WERI-Rb-1 (cell line): ENCODE measurements at regions not wholly inside any gene's neighbourhood (a gene's known extent, or its start where the extent isn't known, plus 50 kb on each side); places are given as distances from the start of the nearest gene placed in this dataset.
A peak's percentile ranks its signal among the peaks of the same experiment; 100 is the strongest.

Experiments
- DNase-seq: peaks from one replicate; pipeline ENCODE4 v3.0.0-alpha.2; 2020
- H3K27ac ChIP-seq: fragments of 250-450 bp; sonication (Bioruptor Pico); 2 replicates; pipeline ENCODE4 v1.5.1; 2020; ENCODE audit warnings: mild to moderate bottlenecking, moderate library complexity
- H3K27me3 ChIP-seq: fragments of 250-450 bp; sonication (Bioruptor Pico); 2 replicates; pipeline ENCODE4 v1.5.1; 2021; ENCODE audit warnings: mild to moderate bottlenecking, low read depth, moderate library complexity; ENCODE audit not compliant: insufficient read depth, severe bottlenecking
- H3K36me3 ChIP-seq: fragments of 250-450 bp; sonication (Bioruptor Pico); 2 replicates; pipeline ENCODE4 v1.5.1; 2020; ENCODE audit warnings: mild to moderate bottlenecking, moderate library complexity
- H3K4me3 ChIP-seq: 2 replicates; pipeline ENCODE4 v1.5.1; 2011; ENCODE audit warnings: low read depth, mild to moderate bottlenecking, control low read depth, low read length
- H3K9me3 ChIP-seq: fragments of 250-450 bp; sonication (Bioruptor Pico); 2 replicates; pipeline ENCODE4 v1.5.1; 2021; ENCODE audit warnings: mild to moderate bottlenecking, moderate library complexity; ENCODE audit not compliant: severe bottlenecking
- TF ChIP-seq, protein P1 (sequence below): IDR thresholded peaks from 2 replicates; pipeline ENCODE4 v1.5.1; 2011; ENCODE audit warnings: low read depth, mild to moderate bottlenecking, control low read depth, inconsistent platforms, low read length

DNA sequence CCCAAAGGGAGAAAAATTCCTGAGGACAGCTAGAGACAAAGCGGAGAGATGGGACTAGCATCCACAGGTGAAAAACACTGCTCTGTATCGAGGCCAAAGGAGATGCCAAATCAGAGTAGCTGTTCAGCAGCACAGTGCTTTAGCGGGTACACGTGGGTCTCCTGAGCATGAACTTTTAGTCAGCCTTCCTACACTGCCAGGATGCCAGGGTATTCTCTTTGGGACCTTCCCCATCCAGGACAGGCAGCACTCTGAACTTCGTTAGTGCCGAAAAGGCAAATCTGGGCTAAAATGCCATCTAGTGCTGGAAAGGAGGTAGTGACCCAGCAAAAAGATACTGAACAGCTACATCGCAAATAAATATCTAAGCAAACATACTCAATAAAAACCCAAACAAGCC is 64.9 kb downstream of the C6orf58 start:
- H3K27ac ChIP-seq, result no peak overlapping the region
- no peaks in the 10 kb centered on the region for H3K27me3 ChIP-seq
- H3K36me3 ChIP-seq, result no peaks in the 10 kb centered on the region
- DNase-seq, result peak; percentile 35
- TF ChIP-seq, protein P1, sequence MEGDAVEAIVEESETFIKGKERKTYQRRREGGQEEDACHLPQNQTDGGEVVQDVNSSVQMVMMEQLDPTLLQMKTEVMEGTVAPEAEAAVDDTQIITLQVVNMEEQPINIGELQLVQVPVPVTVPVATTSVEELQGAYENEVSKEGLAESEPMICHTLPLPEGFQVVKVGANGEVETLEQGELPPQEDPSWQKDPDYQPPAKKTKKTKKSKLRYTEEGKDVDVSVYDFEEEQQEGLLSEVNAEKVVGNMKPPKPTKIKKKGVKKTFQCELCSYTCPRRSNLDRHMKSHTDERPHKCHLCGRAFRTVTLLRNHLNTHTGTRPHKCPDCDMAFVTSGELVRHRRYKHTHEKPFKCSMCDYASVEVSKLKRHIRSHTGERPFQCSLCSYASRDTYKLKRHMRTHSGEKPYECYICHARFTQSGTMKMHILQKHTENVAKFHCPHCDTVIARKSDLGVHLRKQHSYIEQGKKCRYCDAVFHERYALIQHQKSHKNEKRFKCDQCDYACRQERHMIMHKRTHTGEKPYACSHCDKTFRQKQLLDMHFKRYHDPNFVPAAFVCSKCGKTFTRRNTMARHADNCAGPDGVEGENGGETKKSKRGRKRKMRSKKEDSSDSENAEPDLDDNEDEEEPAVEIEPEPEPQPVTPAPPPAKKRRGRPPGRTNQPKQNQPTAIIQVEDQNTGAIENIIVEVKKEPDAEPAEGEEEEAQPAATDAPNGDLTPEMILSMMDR, result peak; percentile 70
- H3K4me3 ChIP-seq, result no peak overlapping the region
- no peaks in the 10 kb centered on the region for H3K9me3 ChIP-seq
